ENCODE measurements at regions not wholly inside any gene's neighbourhood (a gene's known extent, or its start where the extent isn't known, plus 50 kb on each side); places are given as distances from the start of the nearest gene placed in this dataset.

- Histone ChIP-seq H3K27me3 (ENCODE audit: control insufficient read depth, insufficient read depth, low read length) (no peaks in the 10 kb centered on the region), H3K9me3 (ENCODE audit: control insufficient read depth, insufficient read depth, low read length) (peaks cover 3% of the 10 kb centered on the region; the same call in 1 of the 2 replicates), H3K4me3 (ENCODE audit: low read depth, low read length) (no peak overlapping the region), H3K27ac (ENCODE audit: low read depth, low read length) (no peak overlapping the region)
- no peak for TF ChIP-seq CTCF (IDR thresholded peaks at IDR 0.05; ENCODE audit: low read depth, low read length)
- POLR2A ChIA-PET = no interaction called here
- DNase-seq (ENCODE audit: low read depth, low spot score) = no peak
- CTCF ChIA-PET = interaction anchor here (0.6 kb wide), 1 partner anchor 583 kb away, joined by 5 read pairs; no protein-coding TSS in a partner anchor
Observed at GRCh38 chr3:177490626-177491025, 293.3 kb upstream of the TBL1XR1 start.

- DNase-seq (ENCODE audit: low read depth, low spot score) = no peak
- CTCF ChIA-PET = interaction anchor here (0.6 to 0.7 kb wide), 3 partner anchors 227 to 582 kb away, joined by 3 to 5 read pairs (median 4); no protein-coding TSS in a partner anchor
- H3K4me3 ChIP-seq (ENCODE audit: low read depth, low read length) = no peak overlapping the region
- no peak for TF ChIP-seq CTCF (IDR thresholded peaks at IDR 0.05; ENCODE audit: low read depth, low read length)
- no peak overlapping the region for H3K27ac ChIP-seq (ENCODE audit: low read depth, low read length)
- peaks cover 3% of the 10 kb centered on the region; the same call in 1 of the 2 replicates for H3K9me3 ChIP-seq (ENCODE audit: control insufficient read depth, insufficient read depth, low read length)
- POLR2A ChIA-PET = no interaction called here
- no peaks in the 10 kb centered on the region for H3K27me3 ChIP-seq (ENCODE audit: control insufficient read depth, insufficient read depth, low read length)
Observed at GRCh38 chr3:177491296-177492032, 294.2 kb upstream of the TBL1XR1 start.

- Histone ChIP-seq H3K27me3 (ENCODE audit: control insufficient read depth, insufficient read depth, low read length) (no peaks in the 10 kb centered on the region), H3K27ac (ENCODE audit: low read depth, low read length) (no peak overlapping the region), H3K4me3 (ENCODE audit: low read depth, low read length) (no peak overlapping the region), H3K9me3 (ENCODE audit: control insufficient read depth, insufficient read depth, low read length) (peaks cover 3% of the 10 kb centered on the region; the same call in 1 of the 2 replicates)
- DNase-seq (ENCODE audit: low read depth, low spot score) = no peak
- ChIA-PET POLR2A (no interaction called here), CTCF (no interaction called here)
- no peak for TF ChIP-seq CTCF (IDR thresholded peaks at IDR 0.05; ENCODE audit: low read depth, low read length)
Observed at GRCh38 chr3:177493091-177493490, 295.8 kb upstream of the TBL1XR1 start.

DNA sequence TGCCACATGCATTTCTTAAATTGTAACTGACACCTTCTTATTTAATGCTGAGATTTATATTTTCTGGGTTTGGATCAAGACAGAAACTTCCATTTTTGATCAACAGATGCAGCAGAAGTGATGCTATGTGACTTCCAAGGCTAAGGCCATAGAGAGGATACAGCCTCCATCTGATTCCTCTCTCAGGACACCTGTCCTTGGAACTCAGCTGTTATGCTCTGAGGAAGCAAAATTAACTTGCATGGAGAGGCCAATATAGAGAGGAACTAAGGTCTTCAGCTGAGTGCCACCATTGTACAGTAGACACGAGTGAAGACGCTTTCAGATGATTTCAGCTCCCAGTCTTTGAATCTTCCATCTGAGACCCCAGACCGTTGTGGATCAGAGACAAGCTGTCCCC lies 296.9 kb upstream of the TBL1XR1 start:
- no peak overlapping the region for H3K4me3 ChIP-seq (ENCODE audit: low read depth, low read length)
- no peak for DNase-seq (ENCODE audit: low read depth, low spot score)
- no peak for TF ChIP-seq CTCF (IDR thresholded peaks at IDR 0.05; ENCODE audit: low read depth, low read length)
- H3K9me3 ChIP-seq (ENCODE audit: control insufficient read depth, insufficient read depth, low read length) = no peaks in the 10 kb centered on the region
- no peak overlapping the region for H3K27ac ChIP-seq (ENCODE audit: low read depth, low read length)
- ChIA-PET POLR2A (no interaction called here), CTCF (no interaction called here)
- H3K27me3 ChIP-seq (ENCODE audit: control insufficient read depth, insufficient read depth, low read length) = no peaks in the 10 kb centered on the region

DNA sequence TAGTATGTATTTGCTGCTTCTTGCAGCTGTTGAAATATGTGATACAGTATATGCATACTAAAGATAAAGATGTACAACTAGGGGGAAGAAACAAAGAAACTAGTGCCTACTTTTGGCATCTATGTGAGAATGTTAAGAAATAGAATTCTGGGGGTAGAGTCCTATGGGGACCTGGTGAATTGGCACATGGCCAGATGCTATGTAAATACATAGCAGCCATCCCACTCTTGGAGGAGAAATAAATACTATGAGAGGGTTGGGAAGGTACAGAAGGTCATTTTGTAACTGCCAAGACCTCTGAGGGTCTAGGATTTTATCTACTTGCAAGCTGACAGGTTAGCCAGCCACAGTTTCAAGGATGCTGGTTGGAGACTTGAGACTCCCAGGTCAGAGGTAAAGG lies 298.3 kb upstream of the TBL1XR1 start:
- no peak for DNase-seq (ENCODE audit: low read depth, low spot score)
- Histone ChIP-seq H3K4me3 (ENCODE audit: low read depth, low read length) (no peak overlapping the region), H3K27me3 (ENCODE audit: control insufficient read depth, insufficient read depth, low read length) (no peaks in the 10 kb centered on the region), H3K27ac (ENCODE audit: low read depth, low read length) (no peak overlapping the region), H3K9me3 (ENCODE audit: control insufficient read depth, insufficient read depth, low read length) (no peaks in the 10 kb centered on the region)
- CTCF ChIA-PET = no interaction called here
- TF ChIP-seq CTCF (IDR thresholded peaks at IDR 0.05; ENCODE audit: low read depth, low read length) = no peak
- POLR2A ChIA-PET = no interaction called here
